ENCODE measurements at regions not wholly inside any gene's neighbourhood (a gene's known extent, or its start where the extent isn't known, plus 50 kb on each side); places are given as distances from the start of the nearest gene placed in this dataset.

- DNase-seq (ENCODE audit: extremely low spot score): no peak
- no peak for TF ChIP-seq LEF1 (IDR thresholded peaks at IDR 0.05; ENCODE audit: borderline replicate concordance)
- TF ChIP-seq FOXK2 (IDR thresholded peaks at IDR 0.05): no peak
- TF ChIP-seq TARDBP (IDR thresholded peaks at IDR 0.05): no peak
- TF ChIP-seq ELF4 (IDR thresholded peaks at IDR 0.05): no peak
- TF ChIP-seq HDGF (IDR thresholded peaks at IDR 0.05; ENCODE audit: borderline replicate concordance): no peak
- TF ChIP-seq NFRKB (IDR thresholded peaks at IDR 0.05): no peak
- no peak for TF ChIP-seq ARNT (IDR thresholded peaks at IDR 0.05)
- no peak for TF ChIP-seq SP1 (IDR thresholded peaks at IDR 0.05)
- TF ChIP-seq L3MBTL2 (conservative IDR thresholded peaks at IDR 0.05): no peak
- no peak for TF ChIP-seq SUZ12 (IDR thresholded peaks at IDR 0.05)
- TF ChIP-seq CTBP1 (IDR thresholded peaks at IDR 0.05; ENCODE audit: borderline replicate concordance): no peak
- no peak for TF ChIP-seq FOXA1 (IDR thresholded peaks at IDR 0.05)
- TF ChIP-seq FOXM1 (IDR thresholded peaks at IDR 0.05; ENCODE audit: borderline replicate concordance): no peak
- TF ChIP-seq ZNF384 (IDR thresholded peaks at IDR 0.05): no peak
- TF ChIP-seq PKNOX1 (IDR thresholded peaks at IDR 0.05): no peak
- no peak for TF ChIP-seq BHLHE40 (IDR thresholded peaks at IDR 0.05; ENCODE audit: borderline replicate concordance)
- CTCF ChIA-PET: no interaction called here
- POLR2A ChIA-PET: no interaction called here
These were observed 185.9 kb upstream of the HS3ST3A1 start for GRCh38 chr17:13787636-13788035.

GRCh38 chr17:13788385-13788784 is 186.7 kb upstream of the HS3ST3A1 start:
- CTCF ChIA-PET: no interaction called here
- POLR2A ChIA-PET: no interaction called here
- TF ChIP-seq HDGF (IDR thresholded peaks at IDR 0.05; ENCODE audit: borderline replicate concordance) (no peak), TARDBP (IDR thresholded peaks at IDR 0.05) (no peak), ARNT (IDR thresholded peaks at IDR 0.05) (no peak), FOXM1 (IDR thresholded peaks at IDR 0.05; ENCODE audit: borderline replicate concordance) (no peak), ZNF384 (IDR thresholded peaks at IDR 0.05) (no peak), FOXK2 (IDR thresholded peaks at IDR 0.05) (no peak), SUZ12 (IDR thresholded peaks at IDR 0.05) (no peak), ELF4 (IDR thresholded peaks at IDR 0.05) (no peak), L3MBTL2 (conservative IDR thresholded peaks at IDR 0.05) (no peak), LEF1 (IDR thresholded peaks at IDR 0.05; ENCODE audit: borderline replicate concordance) (no peak), NFRKB (IDR thresholded peaks at IDR 0.05) (no peak), BHLHE40 (IDR thresholded peaks at IDR 0.05; ENCODE audit: borderline replicate concordance) (no peak), FOXA1 (IDR thresholded peaks at IDR 0.05) (no peak), SP1 (IDR thresholded peaks at IDR 0.05) (no peak), PKNOX1 (IDR thresholded peaks at IDR 0.05) (no peak), CTBP1 (IDR thresholded peaks at IDR 0.05; ENCODE audit: borderline replicate concordance) (no peak)
- DNase-seq (ENCODE audit: extremely low spot score): no peak

GRCh38 chr17:13792314-13792713 is 190.6 kb upstream of the HS3ST3A1 start:
- CTCF ChIA-PET: no interaction called here
- DNase-seq (ENCODE audit: extremely low spot score): no peak
- POLR2A ChIA-PET: no interaction called here
- TF ChIP-seq BHLHE40 (IDR thresholded peaks at IDR 0.05; ENCODE audit: borderline replicate concordance) (no peak), SUZ12 (IDR thresholded peaks at IDR 0.05) (no peak), SP1 (IDR thresholded peaks at IDR 0.05) (no peak), TARDBP (IDR thresholded peaks at IDR 0.05) (no peak), FOXA1 (IDR thresholded peaks at IDR 0.05) (no peak), FOXM1 (IDR thresholded peaks at IDR 0.05; ENCODE audit: borderline replicate concordance) (no peak), NFRKB (IDR thresholded peaks at IDR 0.05) (no peak), HDGF (IDR thresholded peaks at IDR 0.05; ENCODE audit: borderline replicate concordance) (no peak), ZNF384 (IDR thresholded peaks at IDR 0.05) (no peak), ELF4 (IDR thresholded peaks at IDR 0.05) (no peak), ARNT (IDR thresholded peaks at IDR 0.05) (no peak), L3MBTL2 (conservative IDR thresholded peaks at IDR 0.05) (no peak), CTBP1 (IDR thresholded peaks at IDR 0.05; ENCODE audit: borderline replicate concordance) (no peak)

- DNase-seq (ENCODE audit: extremely low spot score): no peak
- CTCF ChIA-PET: no interaction called here
- TF ChIP-seq FOXA1 (IDR thresholded peaks at IDR 0.05): no peak
- TF ChIP-seq ZNF384 (IDR thresholded peaks at IDR 0.05): no peak
- no peak for TF ChIP-seq LEF1 (IDR thresholded peaks at IDR 0.05; ENCODE audit: borderline replicate concordance)
- TF ChIP-seq SP1 (IDR thresholded peaks at IDR 0.05): no peak
- TF ChIP-seq PKNOX1 (IDR thresholded peaks at IDR 0.05): no peak
- no peak for TF ChIP-seq TARDBP (IDR thresholded peaks at IDR 0.05)
- TF ChIP-seq HDGF (IDR thresholded peaks at IDR 0.05; ENCODE audit: borderline replicate concordance): no peak
- no peak for TF ChIP-seq NFRKB (IDR thresholded peaks at IDR 0.05)
- TF ChIP-seq BHLHE40 (IDR thresholded peaks at IDR 0.05; ENCODE audit: borderline replicate concordance): no peak
- no peak for TF ChIP-seq SUZ12 (IDR thresholded peaks at IDR 0.05)
- TF ChIP-seq FOXK2 (IDR thresholded peaks at IDR 0.05): no peak
- TF ChIP-seq CTBP1 (IDR thresholded peaks at IDR 0.05; ENCODE audit: borderline replicate concordance): no peak
- TF ChIP-seq ARNT (IDR thresholded peaks at IDR 0.05): no peak
- TF ChIP-seq ELF4 (IDR thresholded peaks at IDR 0.05): no peak
- no peak for TF ChIP-seq L3MBTL2 (conservative IDR thresholded peaks at IDR 0.05)
- TF ChIP-seq FOXM1 (IDR thresholded peaks at IDR 0.05; ENCODE audit: borderline replicate concordance): no peak
- POLR2A ChIA-PET: no interaction called here
These were observed 192.2 kb upstream of the HS3ST3A1 start for GRCh38 chr17:13793951-13794350.

GRCh38 chr17:13797863-13798262 is 196.1 kb upstream of the HS3ST3A1 start:
- ChIA-PET POLR2A (no interaction called here), CTCF (no interaction called here)
- no peak for TF ChIP-seq ZNF384 (IDR thresholded peaks at IDR 0.05)
- no peak for TF ChIP-seq ELF4 (IDR thresholded peaks at IDR 0.05)
- TF ChIP-seq L3MBTL2 (conservative IDR thresholded peaks at IDR 0.05): no peak
- no peak for TF ChIP-seq PKNOX1 (IDR thresholded peaks at IDR 0.05)
- TF ChIP-seq FOXA1 (IDR thresholded peaks at IDR 0.05): no peak
- TF ChIP-seq SP1 (IDR thresholded peaks at IDR 0.05): no peak
- TF ChIP-seq NFRKB (IDR thresholded peaks at IDR 0.05): no peak
- no peak for TF ChIP-seq LEF1 (IDR thresholded peaks at IDR 0.05; ENCODE audit: borderline replicate concordance)
- no peak for DNase-seq (ENCODE audit: extremely low spot score)
